Tongue (tissue), 1 donor: ENCODE measurements at regions not wholly inside any gene's neighbourhood (a gene's known extent, or its start where the extent isn't known, plus 50 kb on each side); places are given as distances from the start of the nearest gene placed in this dataset.

Experiments
- DNase-seq: peaks from one replicate; pipeline ENCODE4 v3.0.0-alpha.2; 2015

- peak; percentile 75 for DNase-seq
Observed at GRCh38 chr9:88736136-88736637, 201.2 kb downstream of the NXNL2 start.

DNA sequence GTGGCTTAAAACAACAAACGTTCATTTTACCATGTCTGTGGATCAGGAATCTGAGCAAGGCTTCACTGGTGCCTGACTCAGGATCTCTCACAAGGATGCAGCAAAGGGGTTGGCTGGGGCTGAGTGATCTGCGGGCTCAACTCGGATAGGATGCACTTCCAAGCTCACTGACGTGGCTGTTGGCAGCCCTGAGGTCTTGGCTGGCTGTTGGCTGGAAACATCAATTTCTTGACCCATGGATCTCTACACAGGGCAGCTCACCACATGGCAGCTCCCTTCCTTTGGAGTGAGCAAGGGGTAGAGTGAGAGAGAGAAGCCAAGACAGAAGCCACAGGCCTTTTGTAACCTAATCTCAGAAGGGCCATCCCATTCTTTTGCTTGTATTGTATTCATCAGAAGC is 202.1 kb downstream of the NXNL2 start:
- DNase-seq: no peak

- no peak for DNase-seq
Observed at GRCh38 chr9:88737876-88738275, 202.9 kb downstream of the NXNL2 start.

- DNase-seq: no peak
Observed at GRCh38 chr9:88738709-88739108, 203.7 kb downstream of the NXNL2 start.

GRCh38 chr9:88739373-88739772 is 204.4 kb downstream of the NXNL2 start:
- no peak for DNase-seq

- DNase-seq: no peak
Observed at GRCh38 chr9:88740844-88741243, 205.9 kb downstream of the NXNL2 start.

DNA sequence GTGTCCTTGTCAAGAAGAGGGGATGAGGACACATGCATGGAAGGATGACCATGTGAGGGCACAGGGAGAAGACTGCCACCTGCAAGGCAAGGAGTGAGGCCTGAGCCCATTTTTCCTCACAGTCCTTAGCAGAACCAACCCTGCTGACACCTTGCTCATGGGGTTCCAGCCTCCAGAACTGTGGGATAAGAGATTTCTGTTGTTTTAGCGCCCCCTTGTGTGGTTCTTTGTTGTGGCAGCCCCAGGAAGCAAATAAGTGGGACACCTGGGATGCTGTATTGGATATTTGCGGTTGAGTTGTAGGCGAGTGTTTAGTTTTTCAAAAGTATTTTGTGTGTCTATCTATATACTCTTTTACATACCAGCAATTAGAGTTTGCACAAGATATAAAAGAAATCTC is 206.4 kb downstream of the NXNL2 start:
- no peak for DNase-seq

GRCh38 chr9:88742483-88742882 is 207.5 kb downstream of the NXNL2 start:
- DNase-seq: peak; percentile 93

DNA sequence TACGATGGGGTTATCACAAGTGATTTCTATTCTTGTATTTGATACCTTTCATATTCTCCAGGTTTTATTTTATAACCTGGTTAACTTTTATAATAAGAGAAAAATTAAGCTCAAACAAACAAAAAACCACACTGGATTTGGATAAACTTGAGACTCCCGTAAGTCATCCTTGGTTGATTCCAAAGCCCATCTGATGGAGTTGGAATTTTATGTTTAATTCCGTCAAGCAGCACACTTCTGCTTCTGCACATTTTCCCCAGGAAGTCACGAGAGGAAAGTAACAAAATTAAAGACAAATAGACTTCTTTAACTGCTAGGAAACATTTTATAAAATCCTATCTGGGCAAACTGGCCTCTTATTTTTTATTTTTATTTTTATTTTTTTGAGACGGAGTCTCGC is 207.9 kb downstream of the NXNL2 start:
- no peak for DNase-seq

- DNase-seq: peak; percentile 69
Observed at GRCh38 chr9:88745276-88746001, 210.5 kb downstream of the NXNL2 start.

DNA sequence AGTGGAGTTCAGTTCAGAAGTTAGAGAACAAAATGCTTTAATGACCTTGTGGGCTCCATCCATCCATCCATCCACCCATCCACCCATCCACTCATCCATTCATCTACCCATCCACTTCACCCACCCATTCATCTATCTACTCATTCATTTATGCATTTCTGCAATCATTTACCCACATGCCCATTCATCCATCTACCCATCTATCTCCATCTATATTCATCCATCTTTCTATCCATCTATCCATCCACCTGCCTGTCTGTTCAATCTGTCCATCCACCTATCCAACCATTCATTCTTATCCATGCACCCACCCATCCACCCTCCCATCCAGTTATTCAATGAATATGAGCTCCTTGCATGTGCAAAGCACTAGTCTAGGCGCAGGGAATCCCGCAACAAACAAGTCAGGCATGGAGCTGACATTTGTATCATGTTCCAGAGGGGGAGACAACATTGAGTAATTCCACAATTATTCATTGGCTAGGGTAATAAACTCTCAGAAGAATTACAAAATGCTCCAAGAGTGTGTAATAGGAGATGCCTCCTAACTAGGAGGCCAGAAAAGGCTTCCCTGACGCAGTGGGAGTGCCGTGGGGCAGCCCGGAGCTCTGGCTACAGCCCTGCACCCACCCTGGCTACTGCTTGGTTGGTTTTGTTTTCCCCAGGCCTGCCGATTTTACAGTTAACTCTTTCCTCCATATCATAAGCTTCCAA is 211.2 kb downstream of the NXNL2 start:
- peak; percentile 62 for DNase-seq

GRCh38 chr9:88746743-88747398 is 211.9 kb downstream of the NXNL2 start:
- DNase-seq: no peak

- DNase-seq: no peak
Observed at GRCh38 chr9:88747768-88748167, 212.8 kb downstream of the NXNL2 start.

- DNase-seq: no peak
Observed at GRCh38 chr9:88748566-88749261, 213.7 kb downstream of the NXNL2 start.

GRCh38 chr9:88749420-88749819 is 214.4 kb downstream of the NXNL2 start:
- no peak for DNase-seq

DNA sequence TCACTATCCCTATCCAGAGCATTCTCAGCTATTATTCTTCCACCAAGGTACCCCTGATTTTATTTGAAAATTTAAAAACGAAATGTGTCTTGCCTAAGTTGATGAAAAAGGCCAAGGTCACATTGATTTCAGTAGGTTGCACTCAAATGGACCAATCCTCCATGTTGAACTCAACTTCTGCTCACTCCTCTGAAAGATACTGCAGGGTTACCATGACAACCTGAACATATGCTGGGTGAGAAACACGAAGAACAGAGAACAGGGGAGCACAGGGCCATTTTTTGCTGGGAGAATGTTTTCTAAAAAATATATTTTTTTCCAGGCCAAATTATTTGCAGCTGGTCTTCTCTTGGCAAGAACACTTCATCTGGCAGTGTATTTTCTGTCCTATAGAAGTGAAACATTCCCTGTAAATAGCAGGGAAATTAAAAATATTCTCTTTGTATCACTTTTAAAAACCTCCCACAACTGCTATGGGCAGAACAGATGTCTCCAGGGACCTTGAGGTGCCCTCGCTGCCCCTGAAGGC is 215.9 kb downstream of the NXNL2 start:
- peak; percentile 67 for DNase-seq

DNA sequence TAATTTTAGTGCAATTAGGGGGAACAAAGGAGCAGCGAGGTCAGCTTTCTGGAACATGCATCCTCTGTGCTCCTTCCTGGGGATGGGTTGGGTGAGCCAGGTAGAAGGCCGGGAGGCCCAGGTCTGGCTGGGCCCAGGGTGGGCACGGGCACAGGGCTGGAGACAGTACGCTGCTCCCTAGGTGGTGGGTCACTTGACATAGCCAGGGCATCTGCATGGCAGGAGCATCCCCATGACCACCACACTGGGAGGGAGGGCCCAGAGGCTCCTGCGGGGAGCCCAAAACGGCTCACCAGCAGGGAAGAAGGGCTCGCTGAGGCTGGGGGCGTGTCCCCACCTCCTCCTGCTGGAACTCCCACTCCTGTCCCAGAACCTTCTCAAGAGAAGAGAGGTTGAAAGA is 216.8 kb downstream of the NXNL2 start:
- DNase-seq: no peak

- DNase-seq: peak; percentile 94
Observed at GRCh38 chr9:88753691-88754367, 218.9 kb downstream of the NXNL2 start.

DNA sequence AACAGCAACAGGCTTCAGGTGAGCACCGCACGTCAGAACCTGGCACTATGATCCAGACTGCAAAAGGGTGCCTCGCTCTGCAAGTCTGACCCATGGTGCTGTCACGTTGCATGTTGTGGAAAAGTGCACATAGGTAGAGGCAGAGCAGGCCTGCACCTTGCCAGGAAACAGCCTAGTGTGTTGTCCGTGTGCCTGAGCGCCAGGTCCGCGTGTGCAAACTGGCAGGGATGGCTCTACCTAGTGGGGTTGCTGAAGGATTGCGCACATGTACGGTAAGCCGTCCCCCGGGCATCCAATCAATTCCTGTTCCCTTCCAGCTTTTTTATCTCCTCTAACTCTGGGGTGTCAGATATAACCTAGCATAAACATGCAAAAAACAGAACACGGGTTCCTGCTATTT is 219.5 kb downstream of the NXNL2 start:
- DNase-seq: no peak

- no peak for DNase-seq
Observed at GRCh38 chr9:88754886-88755285, 219.9 kb downstream of the NXNL2 start.

DNA sequence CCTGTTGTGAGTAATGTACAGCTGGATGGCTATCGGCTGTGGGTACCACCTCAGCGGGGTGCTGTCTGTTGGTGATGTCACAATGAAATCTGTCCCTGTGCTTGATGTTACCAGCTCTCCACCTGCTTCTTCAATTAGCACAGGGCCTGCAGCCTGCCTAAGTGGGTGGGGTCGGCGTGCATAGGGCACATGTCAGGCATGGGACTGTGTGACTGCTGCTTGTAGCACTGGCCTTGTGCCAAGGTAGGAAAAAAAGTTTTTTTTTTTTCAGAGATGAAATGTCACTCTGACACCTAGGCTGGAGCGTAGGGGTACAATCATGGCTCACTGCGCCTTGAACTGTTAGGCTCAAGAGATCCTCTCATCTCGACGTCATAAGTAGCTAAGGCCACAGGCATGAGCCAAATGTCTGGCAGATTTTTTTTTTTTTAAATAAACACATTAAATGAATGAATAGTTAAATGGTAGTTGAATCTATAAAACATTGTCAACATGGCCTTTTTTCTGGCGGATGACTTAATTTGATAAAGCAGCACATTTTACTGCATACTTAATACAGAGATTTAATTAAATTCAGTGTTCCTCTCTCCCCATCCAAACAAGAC is 222.5 kb downstream of the NXNL2 start:
- no peak for DNase-seq
